ENCODE measurements at regions not wholly inside any gene's neighbourhood (a gene's known extent, or its start where the extent isn't known, plus 50 kb on each side); places are given as distances from the start of the nearest gene placed in this dataset.

DNA sequence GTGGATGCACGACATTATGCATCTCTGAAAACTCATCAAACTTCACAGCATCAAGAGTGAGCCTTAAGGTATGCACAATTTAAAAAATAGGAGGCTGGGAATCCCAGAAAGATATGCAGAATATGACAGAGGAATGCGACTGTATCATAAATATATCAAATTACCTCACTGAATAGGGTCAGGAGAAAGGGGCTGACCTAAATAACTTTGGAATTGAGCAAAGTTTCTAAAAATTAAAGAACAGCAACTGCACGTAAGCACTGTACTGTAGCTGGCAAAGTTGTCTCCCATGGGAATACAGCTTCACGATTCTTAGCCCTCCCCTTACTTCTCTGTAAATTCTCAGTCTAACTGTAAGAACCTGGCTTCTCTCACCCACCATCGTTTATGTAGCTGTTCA lies 397.4 kb upstream of the ZFP42 start:
- no peak overlapping the region for H3K4me3 ChIP-seq (replicated peaks; ENCODE audit: insufficient read depth, low read length)
- DNase-seq (ENCODE audit: low read depth in 1 of 2, low spot score in 1 of 2), result no peak

DNA sequence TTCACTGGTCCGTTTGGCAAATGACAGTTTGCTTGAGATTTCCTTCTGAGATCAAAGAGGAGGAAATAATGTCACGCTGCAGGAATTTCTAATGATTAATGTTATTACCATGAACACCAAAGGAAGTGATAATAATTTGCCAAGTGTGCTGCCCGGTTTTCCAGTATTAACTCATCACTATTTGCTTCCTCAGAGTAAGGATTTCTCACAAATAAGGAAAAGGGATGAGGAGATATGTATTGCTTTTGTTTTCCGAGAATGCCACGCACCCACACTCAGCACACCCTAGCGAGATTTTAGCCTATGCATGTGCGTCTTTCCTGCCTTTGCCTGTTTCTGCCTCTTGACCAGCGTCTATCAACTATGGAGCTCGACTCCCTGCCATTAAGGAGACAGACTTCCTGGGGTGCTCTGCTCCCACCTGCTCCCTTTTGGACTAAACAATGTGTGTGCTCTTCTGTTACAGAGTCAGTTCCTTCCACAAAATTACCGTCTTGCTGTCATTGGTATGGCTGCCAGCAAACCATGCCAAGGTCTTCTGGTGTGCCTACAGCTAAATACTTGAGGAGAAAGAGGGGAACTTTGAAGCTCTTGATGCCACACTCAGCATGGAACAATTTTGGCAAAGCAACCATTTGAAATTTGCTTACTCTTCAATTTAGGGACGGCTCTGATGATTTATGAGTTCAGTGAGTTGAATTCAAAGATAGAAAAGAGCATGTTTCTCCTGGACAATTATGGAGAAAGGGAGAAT lies 393.1 kb upstream of the ZFP42 start:
- H3K27me3 ChIP-seq (ENCODE audit: insufficient read depth, poor library complexity, severe bottlenecking), result no peaks in the 10 kb centered on the region
- no peak for TF ChIP-seq CTCF (IDR thresholded peaks at IDR 0.05; ENCODE audit: insufficient read depth, low read length)
- TF ChIP-seq POLR2AphosphoS5 (IDR thresholded peaks at IDR 0.05; ENCODE audit: low read depth), result no peak
- TF ChIP-seq GABPA (IDR thresholded peaks at IDR 0.05; ENCODE audit: low read depth), result no peak
- no peak for TF ChIP-seq REST (IDR thresholded peaks at IDR 0.05; ENCODE audit: insufficient replicate concordance, low read depth)
- no peak for TF ChIP-seq SPI1 (IDR thresholded peaks at IDR 0.05; ENCODE audit: borderline replicate concordance, low read depth)
- DNase-seq (ENCODE audit: low read depth in 1 of 2, low spot score in 1 of 2), result no peak

More for the DNA sequence above, 397.4 kb upstream of the ZFP42 start:
- TF ChIP-seq CTCF (IDR thresholded peaks at IDR 0.05; ENCODE audit: insufficient read depth, low read length) (no peak), SPI1 (IDR thresholded peaks at IDR 0.05; ENCODE audit: borderline replicate concordance, low read depth) (no peak), REST (IDR thresholded peaks at IDR 0.05; ENCODE audit: insufficient replicate concordance, low read depth) (no peak)
- H3K27me3 ChIP-seq (ENCODE audit: insufficient read depth, poor library complexity, severe bottlenecking), result no peaks in the 10 kb centered on the region
- no peak overlapping the region for H3K27ac ChIP-seq (replicated peaks)

GRCh38 chr4:187603093-187604025 lies 392.2 kb upstream of the ZFP42 start:
- H3K27ac ChIP-seq (replicated peaks), result no peak overlapping the region
- TF ChIP-seq REST (IDR thresholded peaks at IDR 0.05; ENCODE audit: insufficient replicate concordance, low read depth), result no peak
- no peak for TF ChIP-seq CTCF (IDR thresholded peaks at IDR 0.05; ENCODE audit: insufficient read depth, low read length)
- no peak for TF ChIP-seq GABPA (IDR thresholded peaks at IDR 0.05; ENCODE audit: low read depth)
- TF ChIP-seq SPI1 (IDR thresholded peaks at IDR 0.05; ENCODE audit: borderline replicate concordance, low read depth), result no peak
- TF ChIP-seq POLR2AphosphoS5 (IDR thresholded peaks at IDR 0.05; ENCODE audit: low read depth), result no peak
- DNase-seq (ENCODE audit: low read depth in 1 of 2, low spot score in 1 of 2), result no peak
- H3K27me3 ChIP-seq (ENCODE audit: insufficient read depth, poor library complexity, severe bottlenecking), result no peaks in the 10 kb centered on the region
- H3K4me3 ChIP-seq (replicated peaks; ENCODE audit: insufficient read depth, low read length), result no peak overlapping the region

More for the DNA sequence above, 393.1 kb upstream of the ZFP42 start:
- no peak overlapping the region for H3K27ac ChIP-seq (replicated peaks)
- H3K4me3 ChIP-seq (replicated peaks; ENCODE audit: insufficient read depth, low read length), result no peak overlapping the region
